ENCODE measurements at regions not wholly inside any gene's neighbourhood (a gene's known extent, or its start where the extent isn't known, plus 50 kb on each side); places are given as distances from the start of the nearest gene placed in this dataset.
"Not testable (repeated sequence)": the region's sequence is repeated elsewhere in the genome, so short reads cannot be mapped to it uniquely, and the experiment has no call there.

- no peak for DNase-seq
Observed at GRCh38 chr2:222351035-222351434, 52.2 kb upstream of the PAX3 start.

GRCh38 chr2:222352981-222353380 lies 54.2 kb upstream of the PAX3 start:
- DNase-seq = no peak

- DNase-seq = peak in 2 of 3 donors; percentile 3 to 19
Observed at GRCh38 chr2:222353993-222354392, 55.2 kb upstream of the PAX3 start.

GRCh38 chr2:222355860-222356259 lies 57.1 kb upstream of the PAX3 start:
- peak in 2 of 3 donors; percentile 7 to 53 for DNase-seq

- no peak for DNase-seq
Observed at GRCh38 chr2:222357930-222358329, 59.1 kb upstream of the PAX3 start.

- peak in 1 of 3 donors; percentile 10 for DNase-seq
Observed at GRCh38 chr2:222358876-222359275, 60.1 kb upstream of the PAX3 start.

GRCh38 chr2:222360146-222360545 lies 61.3 kb upstream of the PAX3 start:
- no peak for DNase-seq

GRCh38 chr2:222360997-222361396 lies 62.2 kb upstream of the PAX3 start:
- DNase-seq = no peak

- DNase-seq = no peak
Observed at GRCh38 chr2:222361787-222362186, 62.6 kb upstream of the SGPP2 start.

- no peak for DNase-seq
Observed at GRCh38 chr2:222362336-222362735, 62.0 kb upstream of the SGPP2 start.

GRCh38 chr2:222364285-222364895 lies 60.0 kb upstream of the SGPP2 start:
- DNase-seq = no peak

- not testable (repeated sequence) for DNase-seq
Observed at GRCh38 chr2:222368280-222368679, 56.1 kb upstream of the SGPP2 start.

GRCh38 chr2:222372993-222373392 lies 51.4 kb upstream of the SGPP2 start:
- DNase-seq = no peak
